A673 (cell line): ENCODE measurements at regions not wholly inside any gene's neighbourhood (a gene's known extent, or its start where the extent isn't known, plus 50 kb on each side); places are given as distances from the start of the nearest gene placed in this dataset.

Source experiments
- BruUV-seq: library from RNA; stranded (reverse); fragments of 400-500 nt; replicated peaks from 2 replicates; lab custom pipeline; 2021; lab: Mats Ljungman, UMichigan
- CTCF ChIA-PET: fragments of 300-600 bp; sonication (Branson Sonifier 250); formaldehyde crosslinking; loops from one replicate; lab custom pipeline; 2022; ENCODE audit warnings: antibody characterized with exemption; lab: Charles Lee
- POLR2A ChIA-PET: fragments of 300-600 bp; sonication (Branson Sonifier 250); formaldehyde crosslinking; loops from one replicate; lab custom pipeline; 2022; ENCODE audit warnings: antibody characterized with exemption; ENCODE audit not compliant: low non-redundant PET; lab: Charles Lee
- DNase-seq: peaks from one replicate; pipeline ENCODE4 v3.0.0-alpha.2; 2015; ENCODE audit warnings: low spot score
- H3K27ac ChIP-seq: fragments of 200-600 bp; sonication (generic); 2 replicates; pipeline ENCODE4 v1.5.1; 2016; ENCODE audit warnings: mixed run types, low read depth, mild to moderate bottlenecking, mixed read lengths, antibody characterized with exemption, low read length; ENCODE audit not compliant: poor library complexity, severe bottlenecking
- H3K27me3 ChIP-seq: fragments of 200-600 bp; sonication (generic); replicated peaks from 2 replicates; pipeline ENCODE4 v1.6.1; 2017; ENCODE audit warnings: mixed run types, low read depth, mild to moderate bottlenecking, mixed read lengths, antibody characterized with exemption, low read length; ENCODE audit not compliant: insufficient read depth, poor library complexity
- H3K36me3 ChIP-seq: fragments of 200-600 bp; sonication (generic); 2 replicates; pipeline ENCODE4 v1.6.1; 2016; ENCODE audit warnings: mixed run types, mild to moderate bottlenecking, mixed read lengths, antibody characterized with exemption, low read length; ENCODE audit not compliant: insufficient read depth, poor library complexity, severe bottlenecking
- H3K4me1 ChIP-seq: fragments of 200-600 bp; sonication (generic); 2 replicates; pipeline ENCODE4 v1.6.1; 2017; ENCODE audit warnings: mixed run types, mild to moderate bottlenecking, mixed read lengths, antibody characterized with exemption, low read length; ENCODE audit not compliant: insufficient read depth, poor library complexity, severe bottlenecking
- H3K4me3 ChIP-seq: fragments of 200-600 bp; sonication (generic); 2 replicates; pipeline ENCODE4 v1.5.1; 2016; ENCODE audit warnings: low read depth, mixed run types, mild to moderate bottlenecking, mixed read lengths, low read length; ENCODE audit not compliant: poor library complexity, severe bottlenecking
- H3K9me3 ChIP-seq: fragments of 200-600 bp; sonication (generic); 2 replicates; pipeline ENCODE4 v1.6.1; 2016; ENCODE audit warnings: mixed run types, low read depth, mild to moderate bottlenecking, mixed read lengths, antibody characterized with exemption, low read length; ENCODE audit not compliant: poor library complexity, severe bottlenecking
- EZH2 ChIP-seq: fragments of 200-600 bp; sonication (generic); IDR thresholded peaks from 2 replicates; pipeline ENCODE4 v1.6.1; 2017; ENCODE audit warnings: borderline replicate concordance, low read depth, mild to moderate bottlenecking, mixed read lengths, antibody characterized with exemption, low read length; ENCODE audit not compliant: poor library complexity, severe bottlenecking
- intact Hi-C: fragments of 100-400 bp; cut with micrococcal nuclease; formaldehyde crosslinking; loops from one replicate; pipeline ENCODE4 v1.10.0; 2022; ENCODE audit not compliant: unreplicated experiment
- TF ChIP-seq, protein P1 (sequence below): fragments of 300-800, 200-600 bp; sonication (generic); conservative IDR thresholded peaks from 2 replicates; pipeline ENCODE4 v1.5.1; 2017; ENCODE audit warnings: low read depth, mild to moderate bottlenecking, antibody characterized with exemption, low read length, moderate library complexity, mixed read lengths

- intact Hi-C loops: no loop called here
- Histone ChIP-seq H3K9me3 (no peaks in the 10 kb centered on the region), H3K27me3 (no peaks in the 10 kb centered on the region), H3K4me3 (no peak overlapping the region), H3K36me3 (no peaks in the 10 kb centered on the region), H3K4me1 (no peaks in the 10 kb centered on the region), H3K27ac (no peak overlapping the region)
- CTCF ChIA-PET: no interaction called here
- POLR2A ChIA-PET: no interaction called here
- BruUV-seq: no TSS peak
- TF ChIP-seq, protein P1, sequence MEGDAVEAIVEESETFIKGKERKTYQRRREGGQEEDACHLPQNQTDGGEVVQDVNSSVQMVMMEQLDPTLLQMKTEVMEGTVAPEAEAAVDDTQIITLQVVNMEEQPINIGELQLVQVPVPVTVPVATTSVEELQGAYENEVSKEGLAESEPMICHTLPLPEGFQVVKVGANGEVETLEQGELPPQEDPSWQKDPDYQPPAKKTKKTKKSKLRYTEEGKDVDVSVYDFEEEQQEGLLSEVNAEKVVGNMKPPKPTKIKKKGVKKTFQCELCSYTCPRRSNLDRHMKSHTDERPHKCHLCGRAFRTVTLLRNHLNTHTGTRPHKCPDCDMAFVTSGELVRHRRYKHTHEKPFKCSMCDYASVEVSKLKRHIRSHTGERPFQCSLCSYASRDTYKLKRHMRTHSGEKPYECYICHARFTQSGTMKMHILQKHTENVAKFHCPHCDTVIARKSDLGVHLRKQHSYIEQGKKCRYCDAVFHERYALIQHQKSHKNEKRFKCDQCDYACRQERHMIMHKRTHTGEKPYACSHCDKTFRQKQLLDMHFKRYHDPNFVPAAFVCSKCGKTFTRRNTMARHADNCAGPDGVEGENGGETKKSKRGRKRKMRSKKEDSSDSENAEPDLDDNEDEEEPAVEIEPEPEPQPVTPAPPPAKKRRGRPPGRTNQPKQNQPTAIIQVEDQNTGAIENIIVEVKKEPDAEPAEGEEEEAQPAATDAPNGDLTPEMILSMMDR: no peak
- TF ChIP-seq EZH2: no peak
- DNase-seq: peak; percentile 12
Observed at GRCh38 chr18:66795051-66795450, 191.2 kb upstream of the CDH19 start.

DNA sequence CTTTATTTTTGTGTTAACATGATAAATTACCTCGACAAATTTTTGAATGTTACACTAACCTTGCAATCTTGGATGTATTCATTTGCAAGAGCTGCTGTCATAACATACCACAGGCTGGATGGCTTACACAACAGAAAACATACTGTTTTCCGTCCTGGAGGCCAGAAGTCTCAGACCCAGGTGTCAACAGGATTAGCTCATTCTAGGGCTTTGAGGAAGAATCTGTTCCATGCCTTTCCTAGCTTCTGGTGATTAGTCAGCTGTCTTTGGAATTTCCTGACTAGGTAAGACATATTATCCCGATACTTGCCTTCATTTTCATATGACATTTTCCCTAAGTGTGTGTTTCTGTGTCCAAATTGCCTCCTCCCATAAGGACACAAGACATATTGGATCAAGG is 188.6 kb upstream of the CDH19 start:
- no peak for DNase-seq
- TF ChIP-seq EZH2: no peak
- TF ChIP-seq, protein P1: no peak
- Histone ChIP-seq H3K36me3 (no peaks in the 10 kb centered on the region), H3K27me3 (no peaks in the 10 kb centered on the region), H3K4me1 (no peaks in the 10 kb centered on the region), H3K4me3 (no peak overlapping the region), H3K9me3 (no peaks in the 10 kb centered on the region), H3K27ac (no peak overlapping the region)
- ChIA-PET CTCF (no interaction called here), POLR2A (no interaction called here)
- intact Hi-C loops: no loop called here
- BruUV-seq: no TSS peak

GRCh38 chr18:66780609-66781008 is 176.7 kb upstream of the CDH19 start:
- H3K9me3 ChIP-seq: no peaks in the 10 kb centered on the region
- H3K4me1 ChIP-seq: no peaks in the 10 kb centered on the region
- no peaks in the 10 kb centered on the region for H3K36me3 ChIP-seq
- H3K27ac ChIP-seq: no peak overlapping the region
- intact Hi-C loops: no loop called here
- no peak for DNase-seq
- ChIA-PET POLR2A (no interaction called here), CTCF (no interaction called here)
- H3K4me3 ChIP-seq: no peak overlapping the region
- no TSS peak for BruUV-seq
- no peak for TF ChIP-seq EZH2
- TF ChIP-seq, protein P1: no peak
- no peaks in the 10 kb centered on the region for H3K27me3 ChIP-seq
